RWPE2 (cell line): ENCODE measurements at regions not wholly inside any gene's neighbourhood (a gene's known extent, or its start where the extent isn't known, plus 50 kb on each side); places are given as distances from the start of the nearest gene placed in this dataset.

Source experiments
- ATAC-seq: fragments of 200-7000 bp; cut with Tn5 transposase; 3 replicates; pipeline ENCODE4 v1.9.1; 2021; ENCODE audit warnings: low read depth
- DNase-seq: peaks from one replicate; pipeline ENCODE4 v3.0.0-alpha.2; 2020; ENCODE audit warnings: low spot score
- H3K27ac ChIP-seq: fragments of 450-650 bp; 2 replicates; pipeline ENCODE4 v1.5.1; 2017; ENCODE audit warnings: mild to moderate bottlenecking; ENCODE audit not compliant: poor library complexity, severe bottlenecking
- H3K27me3 ChIP-seq: fragments of 250-450 bp; sonication (Bioruptor Pico); 2 replicates; pipeline ENCODE4 v1.5.1; 2021; ENCODE audit warnings: mild to moderate bottlenecking, moderate library complexity; ENCODE audit not compliant: insufficient read depth, poor library complexity, severe bottlenecking
- H3K36me3 ChIP-seq: fragments of 250-450 bp; sonication (Bioruptor Pico); 2 replicates; pipeline ENCODE4 v1.5.1; 2020; ENCODE audit warnings: low read depth, mild to moderate bottlenecking, moderate library complexity
- H3K4me1 ChIP-seq: fragments of 250-450 bp; sonication (Bioruptor Pico); 2 replicates; pipeline ENCODE4 v1.5.1; 2021; ENCODE audit warnings: mild to moderate bottlenecking, moderate library complexity; ENCODE audit not compliant: insufficient read depth, poor library complexity, severe bottlenecking
- H3K4me3 ChIP-seq: fragments of 250-450 bp; sonication (Bioruptor Pico); 2 replicates; pipeline ENCODE4 v1.5.1; 2021; ENCODE audit warnings: mild to moderate bottlenecking, moderate library complexity; ENCODE audit not compliant: severe bottlenecking
- H3K9me3 ChIP-seq: fragments of 250-450 bp; sonication (Bioruptor Pico); 2 replicates; pipeline ENCODE4 v1.5.1; 2021; ENCODE audit warnings: mild to moderate bottlenecking, moderate library complexity; ENCODE audit not compliant: severe bottlenecking
- CTCF ChIP-seq: fragments of 450-650 bp; IDR thresholded peaks from one replicate; pipeline ENCODE4 v1.5.1; 2017; ENCODE audit warnings: mild to moderate bottlenecking, moderate library complexity; ENCODE audit not compliant: poor library complexity, severe bottlenecking

GRCh38 chr6:164016056-164016455 lies 601.5 kb downstream of the QKI start:
- Histone ChIP-seq H3K4me1 (no peaks in the 10 kb centered on the region), H3K9me3 (no peaks in the 10 kb centered on the region), H3K27me3 (no peaks in the 10 kb centered on the region), H3K27ac (no peak overlapping the region), H3K36me3 (no peaks in the 10 kb centered on the region), H3K4me3 (no peak overlapping the region)
- TF ChIP-seq CTCF: no peak
- DNase-seq (no peak), ATAC-seq (no peak)

- no peak for ATAC-seq
- H3K9me3 ChIP-seq: no peaks in the 10 kb centered on the region
- no peaks in the 10 kb centered on the region for H3K27me3 ChIP-seq
- TF ChIP-seq CTCF: no peak
- no peaks in the 10 kb centered on the region for H3K36me3 ChIP-seq
- no peak overlapping the region for H3K27ac ChIP-seq
- no peak for DNase-seq
- H3K4me3 ChIP-seq: no peak overlapping the region
- H3K4me1 ChIP-seq: no peaks in the 10 kb centered on the region
Observed at GRCh38 chr6:164015088-164015484, 600.6 kb downstream of the QKI start.

GRCh38 chr6:164014346-164015087 lies 600.0 kb downstream of the QKI start:
- TF ChIP-seq CTCF: no peak
- no peaks in the 10 kb centered on the region for H3K4me1 ChIP-seq
- no peak overlapping the region for H3K27ac ChIP-seq
- H3K27me3 ChIP-seq: no peaks in the 10 kb centered on the region
- ATAC-seq (no peak), DNase-seq (no peak)
- H3K36me3 ChIP-seq: no peaks in the 10 kb centered on the region
- no peak overlapping the region for H3K4me3 ChIP-seq
- H3K9me3 ChIP-seq: no peaks in the 10 kb centered on the region

- no peak; the same call in 1 of the 3 replicates for ATAC-seq
- DNase-seq: no peak
- no peak overlapping the region for H3K4me3 ChIP-seq
Observed at GRCh38 chr6:164013480-164014208, 599.1 kb downstream of the QKI start.

More at GRCh38 chr6:164013480-164014208, 599.1 kb downstream of the QKI start:
- H3K4me1 ChIP-seq: no peaks in the 10 kb centered on the region
- no peaks in the 10 kb centered on the region for H3K27me3 ChIP-seq
- no peak overlapping the region for H3K27ac ChIP-seq
- H3K9me3 ChIP-seq: no peaks in the 10 kb centered on the region
- no peaks in the 10 kb centered on the region for H3K36me3 ChIP-seq
- TF ChIP-seq CTCF: no peak
